B cell (primary cell): ENCODE measurements at regions not wholly inside any gene's neighbourhood (a gene's known extent, or its start where the extent isn't known, plus 50 kb on each side); places are given as distances from the start of the nearest gene placed in this dataset.

Source experiments
- ATAC-seq: fragments of 200-7000 bp; cut with Tn5 transposase; one replicate; pipeline ENCODE4 v1.10.0; 2021; ENCODE audit warnings: low read depth, mild to moderate bottlenecking, moderate number of reproducible peaks, moderate library complexity
- CTCF ChIA-PET: fragments of 350-600 bp; sonication (Branson Sonifier 250); formaldehyde crosslinking; loops from one replicate; lab custom pipeline; 2021; ENCODE audit warnings: antibody characterized with exemption, inconsistent platforms; lab: Charles Lee
- POLR2A ChIA-PET: fragments of 350-600 bp; sonication (Branson Sonifier 250); formaldehyde crosslinking; loops from one replicate; lab custom pipeline; 2021; ENCODE audit warnings: antibody characterized with exemption; lab: Charles Lee
- DNase-seq: peaks from one replicate; pipeline ENCODE4 v3.0.0; 2013
- H2AFZ ChIP-seq: 2 replicates; pipeline ENCODE4 v1.6.1; 2012; ENCODE audit warnings: mild to moderate bottlenecking, low read depth, low read length; ENCODE audit not compliant: insufficient read depth, poor library complexity, severe bottlenecking
- H3K27ac ChIP-seq, 2 donors: 1 replicate in 1 of 2; 2 replicates in 1 of 2; pipeline ENCODE4 v1.5.1; 2012 to 2013; ENCODE audit warnings: low read length in 2 of 2, mild to moderate bottlenecking in 2 of 2, moderate library complexity in 1 of 2
- H3K27me3 ChIP-seq, 4 experiments: fragments of 200-600 bp in 1 of 4; sonication (generic) in 1 of 4; replicated peaks in 1 of 4; 1 replicate in 2 of 4; 2 replicates in 2 of 4; pipeline versions ENCODE4 v1.6.1 to v1.7.0; 2013 to 2016; ENCODE audit warnings: low read length in 3 of 4, mild to moderate bottlenecking in 2 of 4, mixed read lengths in 1 of 4, moderate library complexity in 1 of 4; ENCODE audit not compliant: insufficient read depth in 4 of 4, control insufficient read depth in 3 of 4; ENCODE audit errors: control extremely low read depth in 1 of 4
- H3K36me3 ChIP-seq, 2 experiments: replicated peaks in 1 of 2; 1 replicate in 1 of 2; 2 replicates in 1 of 2; pipeline versions ENCODE4 v1.6.1 to v1.7.1; 2013; ENCODE audit warnings: low read length in 1 of 2; ENCODE audit not compliant: insufficient read depth in 2 of 2, control insufficient read depth in 1 of 2; ENCODE audit errors: control extremely low read depth in 1 of 2, extremely low read depth in 1 of 2
- H3K4me1 ChIP-seq, 2 donors: fragments of 200-600 bp in 1 of 2; sonication (generic) in 1 of 2; 1 replicate in 1 of 2; 2 replicates in 1 of 2; pipeline versions ENCODE4 v1.5.1 to v1.6.1; 2013 to 2017; ENCODE audit warnings: low read length in 2 of 2; ENCODE audit not compliant: control insufficient read depth in 2 of 2, insufficient read depth in 2 of 2
- H3K4me2 ChIP-seq: replicated peaks from 2 replicates; pipeline ENCODE3; 2012; ENCODE audit warnings: mild to moderate bottlenecking, low read depth, low read length; ENCODE audit not compliant: poor library complexity, severe bottlenecking
- H3K4me3 ChIP-seq, 5 experiments: fragments of 200-600 bp in 1 of 5; sonication (generic) in 1 of 5; 1 replicate in 3 of 5; 2 replicates in 2 of 5; pipeline versions ENCODE4 v1.5.1 to v1.7.0; 2011 to 2016; ENCODE audit warnings: low read length in 4 of 5, mild to moderate bottlenecking in 4 of 5, low read depth in 2 of 5, control low read depth in 1 of 5, moderate library complexity in 1 of 5; ENCODE audit not compliant: insufficient read depth in 1 of 5; ENCODE audit errors: control extremely low read depth in 1 of 5, extremely low read depth in 1 of 5
- H3K79me2 ChIP-seq: fragments of 200-600 bp; sonication (generic); one replicate; pipeline ENCODE4 v1.6.0; 2016; ENCODE audit warnings: low read length; ENCODE audit not compliant: control insufficient read depth, insufficient read depth
- H3K9ac ChIP-seq: fragments of 200-600 bp; sonication (generic); 2 replicates; pipeline ENCODE4 v1.6.1; 2017; ENCODE audit warnings: mild to moderate bottlenecking, low read length, moderate library complexity
- H3K9me3 ChIP-seq, 3 donors: one replicate each; pipeline versions ENCODE4 v1.6.1 to v1.7.1; 2013; ENCODE audit warnings: low read length in 2 of 3; ENCODE audit not compliant: control insufficient read depth in 2 of 3, insufficient read depth in 1 of 3; ENCODE audit errors: control extremely low read depth in 1 of 3
- H4K20me1 ChIP-seq: 2 replicates; pipeline ENCODE4 v1.6.0; 2012; ENCODE audit warnings: mild to moderate bottlenecking, low read length; ENCODE audit not compliant: insufficient read depth, control insufficient read depth, poor library complexity, severe bottlenecking
- H3K27ac Mint-ChIP-seq: one replicate; pipeline ENCODE4 v1.8.0; 2021; ENCODE audit warnings: mixed read lengths
- H3K27me3 Mint-ChIP-seq: one replicate; pipeline ENCODE4 v1.8.0; 2021; ENCODE audit warnings: mixed read lengths
- H3K4me1 Mint-ChIP-seq: one replicate; pipeline ENCODE4 v1.8.0; 2021; ENCODE audit warnings: mixed read lengths
- H3K4me3 Mint-ChIP-seq: one replicate; pipeline ENCODE4 v1.8.0; 2021; ENCODE audit warnings: mixed read lengths
- H3K9me3 Mint-ChIP-seq: one replicate; pipeline ENCODE4 v1.8.0; 2022; ENCODE audit warnings: mixed read lengths; ENCODE audit not compliant: insufficient read depth
- EZH2 ChIP-seq: IDR thresholded peaks from 2 replicates; pipeline ENCODE4 v1.6.1; 2012; ENCODE audit warnings: borderline replicate concordance, low read depth, mild to moderate bottlenecking, moderate library complexity, low read length; ENCODE audit not compliant: insufficient read depth, poor library complexity, severe bottlenecking
- WGBS: methylation state at CpG from one replicate; pipeline ENCODE4 v1.1.5; 2013; ENCODE audit warnings: missing lambda C conversion rate; ENCODE audit not compliant: insufficient coverage; 5-methylcytosine and 5-hydroxymethylcytosine counted together
- intact Hi-C: fragments of 100-400 bp; cut with micrococcal nuclease; formaldehyde crosslinking; loops from one replicate; pipeline ENCODE4 v1.10.0; 2022
- TF ChIP-seq, protein P1 (sequence below): fragments of 200-600 bp; IDR thresholded peaks from one replicate; pipeline ENCODE4 v1.8.0; 2022; ENCODE audit warnings: antibody characterized with exemption, mild to moderate bottlenecking

DNA sequence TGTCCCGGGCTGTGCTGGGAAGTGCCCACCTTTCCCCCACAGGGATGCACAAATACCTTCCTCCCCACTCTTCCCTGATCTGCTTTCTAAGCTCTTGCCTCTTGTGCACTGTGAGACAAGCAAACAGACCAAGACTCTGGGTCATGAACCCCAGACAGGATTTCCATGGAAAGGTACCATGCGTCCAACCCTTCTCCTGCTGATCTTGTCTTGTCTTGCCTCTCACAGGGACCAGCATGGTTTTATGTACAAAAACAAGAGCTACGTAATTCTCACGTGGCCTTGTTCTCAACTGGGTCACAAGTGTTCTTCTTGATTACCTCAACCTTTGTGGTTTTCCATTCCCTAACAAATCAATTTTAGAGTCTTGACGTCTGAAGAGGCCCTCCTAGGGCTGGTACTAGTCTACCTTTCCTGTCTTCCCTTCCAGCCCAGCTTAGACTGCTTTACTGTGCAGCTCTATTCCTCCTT lies 176.5 kb upstream of the MAP3K1 start:
- no peaks in the 10 kb centered on the region for H3K79me2 ChIP-seq
- Mint-ChIP-seq H3K4me1 (peaks cover 32% of the 10 kb centered on the region), H3K27ac (peak overlapping the region; percentile 3), H3K27me3 (no peaks in the 10 kb centered on the region), H3K9me3 (no peaks in the 10 kb centered on the region), H3K4me3 (no peak overlapping the region)
- WGBS: 91% methylated on average over 5 of the region's 5 CpGs
- H3K4me3 ChIP-seq: no peak overlapping the region
- no peaks in the 10 kb centered on the region for H3K36me3 ChIP-seq
- intact Hi-C loops: no loop called here
- TF ChIP-seq, protein P1, sequence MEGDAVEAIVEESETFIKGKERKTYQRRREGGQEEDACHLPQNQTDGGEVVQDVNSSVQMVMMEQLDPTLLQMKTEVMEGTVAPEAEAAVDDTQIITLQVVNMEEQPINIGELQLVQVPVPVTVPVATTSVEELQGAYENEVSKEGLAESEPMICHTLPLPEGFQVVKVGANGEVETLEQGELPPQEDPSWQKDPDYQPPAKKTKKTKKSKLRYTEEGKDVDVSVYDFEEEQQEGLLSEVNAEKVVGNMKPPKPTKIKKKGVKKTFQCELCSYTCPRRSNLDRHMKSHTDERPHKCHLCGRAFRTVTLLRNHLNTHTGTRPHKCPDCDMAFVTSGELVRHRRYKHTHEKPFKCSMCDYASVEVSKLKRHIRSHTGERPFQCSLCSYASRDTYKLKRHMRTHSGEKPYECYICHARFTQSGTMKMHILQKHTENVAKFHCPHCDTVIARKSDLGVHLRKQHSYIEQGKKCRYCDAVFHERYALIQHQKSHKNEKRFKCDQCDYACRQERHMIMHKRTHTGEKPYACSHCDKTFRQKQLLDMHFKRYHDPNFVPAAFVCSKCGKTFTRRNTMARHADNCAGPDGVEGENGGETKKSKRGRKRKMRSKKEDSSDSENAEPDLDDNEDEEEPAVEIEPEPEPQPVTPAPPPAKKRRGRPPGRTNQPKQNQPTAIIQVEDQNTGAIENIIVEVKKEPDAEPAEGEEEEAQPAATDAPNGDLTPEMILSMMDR: no peak
- TF ChIP-seq EZH2: no peak
- no peaks in the 10 kb centered on the region for H3K9me3 ChIP-seq
- ATAC-seq (no peak), DNase-seq (peak; percentile 62)
- no peak overlapping the region for H2AFZ ChIP-seq
- H3K9ac ChIP-seq: no peak overlapping the region
- no peaks in the 10 kb centered on the region for H3K27me3 ChIP-seq
- peak overlapping the region; percentile 8 for H3K4me2 ChIP-seq
- H3K4me1 ChIP-seq: peaks cover 29 to 30% of the 10 kb centered on the region in 2 donors
- POLR2A ChIA-PET: no interaction called here
- H3K27ac ChIP-seq: peak overlapping the region in 1 of 2 donors; percentile 37
- CTCF ChIA-PET: interaction anchor here (0.6 kb wide), 1 partner anchor 11 kb away, joined by 3 read pairs; no protein-coding TSS in a partner anchor
- no peaks in the 10 kb centered on the region for H4K20me1 ChIP-seq

DNA sequence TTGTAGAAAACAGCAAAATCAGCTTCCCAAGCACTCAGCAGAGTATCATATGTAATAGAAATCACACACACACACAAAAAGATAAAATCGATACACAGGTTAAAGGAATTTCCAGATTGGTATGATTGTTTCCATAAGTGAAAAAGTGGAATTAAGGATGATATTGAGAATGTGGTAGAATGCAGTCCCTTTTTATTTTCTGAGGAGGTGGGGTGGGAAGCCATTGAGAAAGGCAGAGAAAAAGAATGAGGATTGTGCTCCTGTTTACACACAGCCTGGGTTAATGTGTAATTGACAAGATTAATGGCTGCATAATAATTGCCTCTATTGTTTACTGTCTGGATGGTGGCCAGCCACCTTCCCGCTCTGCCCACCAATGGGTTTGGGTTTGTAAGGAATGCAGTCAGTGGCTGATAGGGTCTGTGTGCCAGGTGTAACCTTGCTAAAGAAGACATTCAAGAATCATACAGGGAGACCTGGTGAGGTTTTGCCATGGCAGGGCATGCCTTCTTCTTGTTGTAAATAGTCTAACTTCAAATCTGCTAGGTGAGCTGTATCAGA lies 177.2 kb upstream of the MAP3K1 start:
- H3K4me2 ChIP-seq: no peak overlapping the region
- H3K9me3 Mint-ChIP-seq: no peaks in the 10 kb centered on the region
- H3K9me3 ChIP-seq: no peaks in the 10 kb centered on the region
- POLR2A ChIA-PET: no interaction called here
- H3K4me3 ChIP-seq: no peak overlapping the region
- ATAC-seq: no peak
- H3K79me2 ChIP-seq: no peaks in the 10 kb centered on the region
- H3K27ac Mint-ChIP-seq: no peak overlapping the region
- H3K27ac ChIP-seq: no peak overlapping the region
- peaks cover 29 to 30% of the 10 kb centered on the region in 2 donors for H3K4me1 ChIP-seq
- intact Hi-C loops: no loop called here
- H3K4me1 Mint-ChIP-seq: peaks cover 32% of the 10 kb centered on the region
- H3K27me3 ChIP-seq: no peaks in the 10 kb centered on the region
- DNase-seq: no peak
- TF ChIP-seq, protein P1: no peak
- TF ChIP-seq EZH2: no peak
- no peak overlapping the region for H3K9ac ChIP-seq
- CTCF ChIA-PET: no interaction called here
- H2AFZ ChIP-seq: no peak overlapping the region
- no peaks in the 10 kb centered on the region for H4K20me1 ChIP-seq
- H3K36me3 ChIP-seq: no peaks in the 10 kb centered on the region
- no peak overlapping the region for H3K4me3 Mint-ChIP-seq
- 100% methylated on average over 1 of the region's 2 CpGs for WGBS
- H3K27me3 Mint-ChIP-seq: no peaks in the 10 kb centered on the region
